ENCODE measurements at regions not wholly inside any gene's neighbourhood (a gene's known extent, or its start where the extent isn't known, plus 50 kb on each side); places are given as distances from the start of the nearest gene placed in this dataset.

- no peak for TF ChIP-seq SREBF2 (IDR thresholded peaks at IDR 0.05; ENCODE audit: low read length)
Observed at GRCh38 chr11:19537803-19538453, 174.7 kb upstream of the NAV2 start (continued).

- no peak overlapping the region for H3K27ac ChIP-seq (ENCODE audit: control insufficient read depth, insufficient read depth)
- no peaks in the 10 kb centered on the region for H4K20me1 ChIP-seq (ENCODE audit: control insufficient read depth, insufficient read depth)
- no peak overlapping the region for H2AFZ ChIP-seq (ENCODE audit: control insufficient read depth, low read depth, low read length)
- no peak overlapping the region for H3K9ac ChIP-seq (ENCODE audit: control insufficient read depth, insufficient read depth, low read length)
- ATAC-seq (no peak), FAIRE-seq (no peak), DNase-seq (ENCODE audit: low read depth, low spot score) (no peak)
- no peak overlapping the region for H3K4me3 ChIP-seq
- no peak overlapping the region for H3K4me2 ChIP-seq (ENCODE audit: control insufficient read depth, insufficient read depth)
- no peaks in the 10 kb centered on the region for H3K36me3 ChIP-seq (ENCODE audit: control insufficient read depth in 2 of 2, insufficient read depth in 2 of 2, low read length in 1 of 2)
- no peaks in the 10 kb centered on the region for H3K79me2 ChIP-seq (ENCODE audit: control insufficient read depth, insufficient read depth, low read length)
- CTCF ChIA-PET: interaction anchor here (0.8 to 1.3 kb wide), 3 partner anchors 11 to 465 kb away, joined by 3 read pairs; no protein-coding TSS in a partner anchor
- POLR2A ChIA-PET: no interaction called here
- no peaks in the 10 kb centered on the region for H3K9me3 ChIP-seq (replicated peaks; ENCODE audit: control insufficient read depth, insufficient read depth, low read length)
- TF ChIP-seq PAX5 (IDR thresholded peaks at IDR 0.05; ENCODE audit: borderline replicate concordance, low read depth, low read length): 0 out of 2 replicates have a peak, but pooled peaks have one; percentile 12
- no peak for TF ChIP-seq EZH2 (IDR thresholded peaks at IDR 0.05; ENCODE audit: borderline replicate concordance, control insufficient read depth, low read depth, low read length)
- no peak for TF ChIP-seq IKZF1 (conservative IDR thresholded peaks at IDR 0.05)
- TF ChIP-seq FOS (IDR thresholded peaks at IDR 0.05; ENCODE audit: borderline replicate concordance, extremely low read depth, insufficient read length): no peak
- SMC1A ChIA-PET (ENCODE audit: uncharacterized antibody, unreplicated experiment): interaction anchor here (1.3 to 1.6 kb wide), 2 partner anchors 13 to 30 kb away, joined by 3 read pairs; no protein-coding TSS in a partner anchor
- H3K4me1 ChIP-seq (ENCODE audit: control insufficient read depth, insufficient read depth, low read length): no peaks in the 10 kb centered on the region
- no peaks in the 10 kb centered on the region for H3K27me3 ChIP-seq (replicated peaks in 1 of 2; ENCODE audit: control insufficient read depth in 2 of 2, insufficient read depth in 2 of 2, low read length in 1 of 2)
- RAD21 ChIA-PET (ENCODE audit: unreplicated experiment): no interaction called here
- BruUV-seq (replicated peaks): no TSS peak
- in situ Hi-C loops (cut with MboI) (no loop called here), intact Hi-C loops (cut with micrococcal nuclease; ENCODE audit: unreplicated experiment) (no loop called here)
- WGBS (ENCODE audit: insufficient coverage, insufficient replicate concordance, low lambda C conversion rate, missing lambda C conversion rate): 43% methylated on average over 4 of the region's 4 CpGs
Observed at GRCh38 chr11:19536131-19536530, 176.5 kb upstream of the NAV2 start.

- Histone ChIP-seq H3K27ac (ENCODE audit: control insufficient read depth, insufficient read depth) (no peak overlapping the region), H3K9me3 (replicated peaks; ENCODE audit: control insufficient read depth, insufficient read depth, low read length) (no peaks in the 10 kb centered on the region), H3K36me3 (ENCODE audit: control insufficient read depth in 2 of 2, insufficient read depth in 2 of 2, low read length in 1 of 2) (no peaks in the 10 kb centered on the region), H3K4me1 (ENCODE audit: control insufficient read depth, insufficient read depth, low read length) (peaks cover 2% of the 10 kb centered on the region), H3K79me2 (ENCODE audit: control insufficient read depth, insufficient read depth, low read length) (no peaks in the 10 kb centered on the region), H3K4me3 (no peak overlapping the region), H4K20me1 (ENCODE audit: control insufficient read depth, insufficient read depth) (no peaks in the 10 kb centered on the region), H2AFZ (ENCODE audit: control insufficient read depth, low read depth, low read length) (no peak overlapping the region), H3K9ac (ENCODE audit: control insufficient read depth, insufficient read depth, low read length) (no peak overlapping the region), H3K27me3 (replicated peaks in 1 of 2; ENCODE audit: control insufficient read depth in 2 of 2, insufficient read depth in 2 of 2, low read length in 1 of 2) (no peaks in the 10 kb centered on the region), H3K4me2 (ENCODE audit: control insufficient read depth, insufficient read depth) (no peak overlapping the region)
- ATAC-seq: no peak
- intact Hi-C loops (cut with micrococcal nuclease; ENCODE audit: unreplicated experiment): no loop called here
- ChIA-PET SMC1A (ENCODE audit: uncharacterized antibody, unreplicated experiment) (interaction anchor here (1.2 kb wide), 1 partner anchor 464 kb away, joined by 3 read pairs; no protein-coding TSS in a partner anchor), CTCF (interaction anchor here (1.0 to 1.2 kb wide), 2 partner anchors 97 to 460 kb away, joined by 3 read pairs; no protein-coding TSS in a partner anchor), RAD21 (ENCODE audit: unreplicated experiment) (no interaction called here), POLR2A (no interaction called here)
- BruUV-seq (replicated peaks): no TSS peak
- in situ Hi-C loops (cut with MboI): no loop called here
- no peak for DNase-seq (ENCODE audit: low read depth, low spot score)
- FAIRE-seq: no peak
- WGBS (ENCODE audit: insufficient coverage, insufficient replicate concordance, low lambda C conversion rate, missing lambda C conversion rate): 30% methylated on average over 7 of the region's 7 CpGs
- TF ChIP-seq BCLAF1 (IDR thresholded peaks at IDR 0.05) (no peak), CHD2 (IDR thresholded peaks at IDR 0.05; ENCODE audit: borderline replicate concordance, low read depth, low read length) (no peak), ZNF384 (IDR thresholded peaks at IDR 0.05; ENCODE audit: borderline replicate concordance, low read depth, low read length) (no peak), IRF3 (IDR thresholded peaks at IDR 0.05) (no peak)
Observed at GRCh38 chr11:19530505-19530904, 182.1 kb upstream of the NAV2 start.

Measured in GM12878 (cell line).